GM19240 (cell line): ENCODE measurements at regions not wholly inside any gene's neighbourhood (a gene's known extent, or its start where the extent isn't known, plus 50 kb on each side); places are given as distances from the start of the nearest gene placed in this dataset.

Experiments
- DNase-seq: peaks from one replicate; pipeline ENCODE4 v3.0.0; 2011; ENCODE audit warnings: low spot score; ENCODE audit not compliant: insufficient read length

- no peak for DNase-seq
These were observed 195.5 kb upstream of the KITLG start for GRCh38 chr12:88775742-88776151.

- DNase-seq: no peak
These were observed 187.4 kb upstream of the KITLG start for GRCh38 chr12:88767699-88768098.

- DNase-seq: no peak
These were observed 184.7 kb upstream of the KITLG start for GRCh38 chr12:88764781-88765480.

GRCh38 chr12:88763536-88764100, 183.3 kb upstream of the KITLG start:
- DNase-seq: no peak

GRCh38 chr12:88758176-88758575, 177.9 kb upstream of the KITLG start:
- DNase-seq: no peak

- no peak for DNase-seq
These were observed 176.6 kb upstream of the KITLG start for GRCh38 chr12:88756917-88757316.

- no peak for DNase-seq
These were observed 175.9 kb upstream of the KITLG start for GRCh38 chr12:88756153-88756552.

GRCh38 chr12:88753707-88754106, 173.4 kb upstream of the KITLG start:
- DNase-seq: no peak

- DNase-seq: no peak
These were observed 172.8 kb upstream of the KITLG start for GRCh38 chr12:88753066-88753465.

- DNase-seq: no peak
These were observed 171.9 kb upstream of the KITLG start for GRCh38 chr12:88752183-88752582.

- DNase-seq: no peak
These were observed 170.7 kb upstream of the KITLG start for GRCh38 chr12:88750867-88751543.

- DNase-seq: no peak
These were observed 166.1 kb upstream of the KITLG start for GRCh38 chr12:88746386-88746785.

GRCh38 chr12:88743946-88744685, 163.8 kb upstream of the KITLG start:
- no peak for DNase-seq

- no peak for DNase-seq
These were observed 157.7 kb upstream of the KITLG start for GRCh38 chr12:88737838-88738472.

GRCh38 chr12:88736031-88736430, 155.8 kb upstream of the KITLG start:
- no peak for DNase-seq

- DNase-seq: no peak
These were observed 152.7 kb upstream of the KITLG start for GRCh38 chr12:88733008-88733407.

GRCh38 chr12:88729196-88729595, 148.9 kb upstream of the KITLG start:
- no peak for DNase-seq

GRCh38 chr12:88726806-88727720, 146.8 kb upstream of the KITLG start:
- DNase-seq: no peak

GRCh38 chr12:88725592-88726143, 145.4 kb upstream of the KITLG start:
- no peak for DNase-seq

- no peak for DNase-seq
These were observed 142.9 kb upstream of the KITLG start for GRCh38 chr12:88723219-88723618.
